Smooth muscle cell (in vitro differentiated cells): ENCODE measurements at regions not wholly inside any gene's neighbourhood (a gene's known extent, or its start where the extent isn't known, plus 50 kb on each side); places are given as distances from the start of the nearest gene placed in this dataset.

Source experiments
- DNase-seq: peaks from one replicate; lab custom pipeline; 2025; ENCODE audit not compliant: unreplicated experiment; lab: John Stamatoyannopoulos, UW
- H2AFZ ChIP-seq: fragments of 200-600 bp; sonication (generic); 2 replicates; pipeline ENCODE4 v1.6.0; 2016; ENCODE audit warnings: antibody characterized with exemption, low read depth, mild to moderate bottlenecking
- H3F3A ChIP-seq: fragments of 200-600 bp; sonication (generic); 2 replicates; pipeline ENCODE4 v1.6.0; 2017; ENCODE audit warnings: antibody characterized with exemption, low read depth
- H3K27ac ChIP-seq: fragments of 200-600 bp; sonication (generic); 2 replicates; pipeline ENCODE4 v1.5.1; 2016; ENCODE audit warnings: low read depth, mild to moderate bottlenecking
- H3K27me3 ChIP-seq: fragments of 200-600 bp; sonication (generic); 2 replicates; pipeline ENCODE4 v1.6.1; 2016; ENCODE audit warnings: low read depth, mild to moderate bottlenecking
- H3K36me3 ChIP-seq: fragments of 200-600 bp; sonication (generic); 2 replicates; pipeline ENCODE4 v1.5.1; 2016; ENCODE audit warnings: low read depth
- H3K4me1 ChIP-seq: fragments of 200-600 bp; sonication (generic); 2 replicates; pipeline ENCODE4 v1.5.1; 2016; ENCODE audit warnings: low read depth
- H3K4me2 ChIP-seq: fragments of 200-600 bp; sonication (generic); 2 replicates; pipeline ENCODE4 v1.6.0; 2016; ENCODE audit warnings: mild to moderate bottlenecking
- H3K4me3 ChIP-seq: fragments of 200-600 bp; sonication (generic); 2 replicates; pipeline ENCODE4 v1.5.1; 2016; ENCODE audit warnings: mild to moderate bottlenecking
- H3K79me2 ChIP-seq: fragments of 200-600 bp; sonication (generic); 2 replicates; pipeline ENCODE4 v1.6.0; 2016; ENCODE audit warnings: low read depth, mild to moderate bottlenecking
- H3K9ac ChIP-seq: fragments of 200-600 bp; sonication (generic); 2 replicates; pipeline ENCODE4 v1.6.0; 2016; ENCODE audit warnings: low read depth
- H3K9me3 ChIP-seq: fragments of 200-600 bp; sonication (generic); replicated peaks from 2 replicates; pipeline ENCODE4 v1.5.1; 2016; ENCODE audit warnings: low read depth
- H4K20me1 ChIP-seq: fragments of 200-600 bp; sonication (generic); 2 replicates; pipeline ENCODE4 v1.6.0; 2016; ENCODE audit warnings: low read depth
- CTCF ChIP-seq: fragments of 200-600 bp; sonication (generic); IDR thresholded peaks from 2 replicates; pipeline ENCODE4 v1.5.1; 2017; ENCODE audit warnings: borderline replicate concordance, mild to moderate bottlenecking, antibody characterized with exemption; ENCODE audit not compliant: insufficient read depth, poor library complexity, severe bottlenecking
- WGBS: methylation state at CpG from one replicate; pipeline ENCODE4 v1.1.7; 2016; ENCODE audit warnings: low lambda C conversion rate; 5-methylcytosine and 5-hydroxymethylcytosine counted together

GRCh38 chr2:228407821-228408220, 226.3 kb upstream of the SPHKAP start:
- H3K27ac ChIP-seq: no peak overlapping the region
- H3K79me2 ChIP-seq: no peaks in the 10 kb centered on the region
- no peaks in the 10 kb centered on the region for H3K27me3 ChIP-seq
- H3K4me2 ChIP-seq: no peak overlapping the region
- H3K4me3 ChIP-seq: no peak overlapping the region
- H3K9ac ChIP-seq: no peak overlapping the region
- no peak for DNase-seq
- H3K4me1 ChIP-seq: no peaks in the 10 kb centered on the region
- no peak for TF ChIP-seq CTCF
- no peaks in the 10 kb centered on the region for H3K36me3 ChIP-seq
- no peaks in the 10 kb centered on the region for H3K9me3 ChIP-seq
- no peaks in the 10 kb centered on the region for H4K20me1 ChIP-seq
- no peaks in the 10 kb centered on the region for H3F3A ChIP-seq
- no peak overlapping the region for H2AFZ ChIP-seq

- no peak for TF ChIP-seq CTCF
- H3K9ac ChIP-seq: no peak overlapping the region
Observed at GRCh38 chr2:228401065-228401912, 219.8 kb upstream of the SPHKAP start.

GRCh38 chr2:228387776-228388175, 206.3 kb upstream of the SPHKAP start:
- H3K9ac ChIP-seq: no peak overlapping the region
- no peaks in the 10 kb centered on the region for H3K27me3 ChIP-seq
- no peaks in the 10 kb centered on the region for H3F3A ChIP-seq
- H3K79me2 ChIP-seq: no peaks in the 10 kb centered on the region
- no peaks in the 10 kb centered on the region for H4K20me1 ChIP-seq
- DNase-seq: no peak
- no peaks in the 10 kb centered on the region for H3K4me1 ChIP-seq
- no peaks in the 10 kb centered on the region for H3K36me3 ChIP-seq
- H3K4me2 ChIP-seq: no peak overlapping the region
- 86% methylated on average over 3 of the region's 3 CpGs for WGBS
- H2AFZ ChIP-seq: no peak overlapping the region
- H3K4me3 ChIP-seq: no peak overlapping the region
- no peaks in the 10 kb centered on the region for H3K9me3 ChIP-seq
- no peak for TF ChIP-seq CTCF
- no peak overlapping the region for H3K27ac ChIP-seq

More at GRCh38 chr2:228401065-228401912, 219.8 kb upstream of the SPHKAP start:
- Histone ChIP-seq H3K4me1 (no peaks in the 10 kb centered on the region), H3K9me3 (no peaks in the 10 kb centered on the region), H3K4me3 (no peak overlapping the region), H3K27me3 (no peaks in the 10 kb centered on the region), H2AFZ (no peak overlapping the region), H3F3A (no peaks in the 10 kb centered on the region), H4K20me1 (no peaks in the 10 kb centered on the region), H3K4me2 (no peak overlapping the region), H3K36me3 (no peaks in the 10 kb centered on the region), H3K79me2 (no peaks in the 10 kb centered on the region), H3K27ac (no peak overlapping the region)
- DNase-seq: no peak
- WGBS: 62% methylated on average over 3 of the region's 3 CpGs
